TTC549 (cell line): ENCODE measurements at regions not wholly inside any gene's neighbourhood (a gene's known extent, or its start where the extent isn't known, plus 50 kb on each side); places are given as distances from the start of the nearest gene placed in this dataset.

Experiments
- FAIRE-seq: peaks from 2 replicates; lab custom pipeline; 2012; peaks lifted over from hg19 to GRCh38; lab: Jason Lieb, UNC

DNA sequence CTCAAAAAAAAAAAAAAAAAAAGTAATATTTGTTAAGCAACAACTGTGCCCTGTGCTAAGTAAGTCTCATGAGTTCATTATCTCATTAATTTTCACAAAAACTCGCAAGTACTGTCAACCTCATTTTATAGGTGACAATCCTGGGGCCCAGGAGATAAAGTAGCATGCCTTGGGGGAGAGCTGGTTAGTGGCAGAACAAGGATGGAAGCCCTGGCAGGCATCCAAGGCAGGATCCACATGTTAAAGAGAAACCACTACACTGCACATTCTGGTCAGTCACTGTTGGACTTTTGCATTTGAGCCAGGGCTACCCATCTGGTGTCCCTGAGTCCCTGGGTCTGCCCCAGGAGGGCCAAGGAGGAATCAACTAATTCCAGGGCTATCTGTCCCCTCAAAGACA lies 54.6 kb downstream of the ZFP36L2 start:
- FAIRE-seq, result no peak

DNA sequence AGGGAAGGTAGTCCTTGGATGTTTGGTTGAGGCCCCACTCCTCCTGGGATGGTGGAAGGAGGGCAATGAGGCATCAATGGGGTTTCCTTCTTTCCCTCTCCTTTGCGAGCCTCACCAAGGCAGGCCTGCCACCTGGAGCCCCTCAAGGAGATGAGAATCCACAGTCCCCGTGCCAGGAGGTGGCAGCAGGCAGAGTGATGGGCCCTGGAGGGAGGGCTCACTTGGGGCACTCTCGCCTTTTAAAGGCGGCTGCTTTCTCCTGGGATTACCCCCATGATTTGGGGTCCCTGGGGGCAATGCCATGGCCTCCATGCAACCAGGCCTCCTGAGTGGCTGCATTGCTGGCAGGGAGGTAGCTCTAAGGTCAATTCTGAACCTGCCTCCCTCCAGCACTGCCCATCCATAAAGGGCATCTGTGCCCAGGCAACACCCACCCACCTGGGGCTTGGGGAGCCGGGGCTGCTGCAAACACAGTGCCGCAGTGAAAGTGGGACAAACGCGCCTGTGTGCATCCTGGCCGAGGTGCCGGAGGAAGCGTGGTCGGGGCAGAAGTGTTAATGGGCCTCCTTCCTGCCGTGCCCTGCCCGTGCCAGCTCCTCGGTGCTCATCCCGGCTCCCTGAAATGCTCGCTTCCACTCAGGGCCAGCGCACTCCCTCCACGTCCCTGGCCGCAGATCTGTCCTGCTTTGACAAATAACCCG lies 55.9 kb downstream of the ZFP36L2 start:
- FAIRE-seq, result no peak

DNA sequence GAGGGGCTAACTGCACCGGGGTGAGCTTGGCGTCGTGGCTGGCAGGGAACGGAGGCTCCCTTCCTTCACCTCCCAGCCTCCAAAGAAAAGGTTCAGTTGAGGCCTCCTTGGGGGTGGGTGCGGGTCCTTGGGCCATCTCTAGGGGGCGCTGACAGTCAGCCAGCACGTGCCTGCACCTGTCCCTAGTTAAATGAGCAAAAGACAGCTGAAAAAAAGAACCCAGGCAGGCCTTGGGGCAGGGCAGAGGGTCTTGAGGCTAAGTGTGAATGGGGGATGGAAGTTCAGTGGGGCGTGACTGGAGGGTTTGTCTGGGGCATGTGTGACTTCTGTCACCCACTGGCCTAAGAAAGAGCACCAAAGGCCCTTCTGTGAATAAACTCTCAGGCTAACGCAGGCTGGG lies 56.4 kb downstream of the ZFP36L2 start:
- FAIRE-seq, result no peak

DNA sequence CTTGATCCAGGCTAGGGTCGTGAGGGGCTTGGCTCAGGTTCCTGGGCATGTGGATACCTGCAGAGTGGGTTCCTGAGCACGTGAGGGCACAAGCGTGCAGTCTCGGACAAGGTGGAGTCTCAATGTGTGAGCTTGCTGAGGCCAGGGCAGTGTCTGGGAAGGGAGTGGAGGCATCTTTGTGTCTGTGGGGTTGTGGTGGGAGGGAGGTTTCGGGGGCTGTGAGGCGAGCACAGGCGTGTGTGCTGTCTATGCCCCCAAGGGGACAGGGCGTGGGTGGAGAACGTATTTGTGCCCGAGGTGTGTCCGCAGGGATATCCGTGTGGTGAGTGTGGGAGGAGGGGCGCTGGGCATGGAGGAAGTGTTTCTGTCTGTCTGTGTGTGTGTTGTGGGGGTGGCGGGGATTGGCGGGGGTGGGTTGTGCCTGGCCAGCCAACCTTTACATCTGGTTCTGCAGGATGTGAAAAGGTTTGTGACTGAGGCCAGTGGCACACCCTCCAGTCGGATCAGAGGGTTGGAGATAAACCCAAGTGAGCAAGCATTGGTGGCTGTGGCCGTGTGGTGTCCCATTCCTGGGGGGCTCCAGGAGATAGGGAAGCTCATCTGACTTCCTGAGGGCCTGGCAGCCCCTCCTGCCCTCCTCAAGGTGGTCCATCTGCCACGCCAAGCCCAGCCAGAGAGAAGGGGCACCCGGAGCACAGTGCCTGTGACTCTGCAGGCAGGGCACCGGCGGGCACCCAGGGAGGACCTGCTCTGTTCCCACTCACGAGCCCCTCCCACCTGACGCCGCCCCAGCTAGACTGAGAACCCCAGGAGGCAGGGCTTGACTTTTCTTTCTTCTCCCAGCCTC lies 57.1 kb downstream of the ZFP36L2 start:
- no peak for FAIRE-seq

DNA sequence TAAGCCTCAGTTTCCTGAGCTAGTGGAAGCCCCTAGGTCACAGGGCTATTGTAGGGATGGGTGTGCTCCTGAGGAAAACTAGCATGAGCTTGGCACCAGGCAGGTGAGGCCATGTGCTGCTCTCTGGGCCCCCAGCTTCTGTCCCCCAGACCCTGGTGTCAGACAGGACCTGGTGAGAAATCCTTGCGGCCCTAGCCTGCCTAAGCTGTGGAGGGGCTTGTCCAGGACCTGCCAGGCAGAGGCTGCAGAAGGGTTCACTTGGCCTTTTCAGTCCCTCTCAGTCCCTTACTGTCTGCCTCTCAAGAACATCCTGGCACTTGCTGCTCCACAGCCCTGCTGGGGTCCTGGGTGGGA lies 58.4 kb downstream of the ZFP36L2 start:
- FAIRE-seq, result no peak

DNA sequence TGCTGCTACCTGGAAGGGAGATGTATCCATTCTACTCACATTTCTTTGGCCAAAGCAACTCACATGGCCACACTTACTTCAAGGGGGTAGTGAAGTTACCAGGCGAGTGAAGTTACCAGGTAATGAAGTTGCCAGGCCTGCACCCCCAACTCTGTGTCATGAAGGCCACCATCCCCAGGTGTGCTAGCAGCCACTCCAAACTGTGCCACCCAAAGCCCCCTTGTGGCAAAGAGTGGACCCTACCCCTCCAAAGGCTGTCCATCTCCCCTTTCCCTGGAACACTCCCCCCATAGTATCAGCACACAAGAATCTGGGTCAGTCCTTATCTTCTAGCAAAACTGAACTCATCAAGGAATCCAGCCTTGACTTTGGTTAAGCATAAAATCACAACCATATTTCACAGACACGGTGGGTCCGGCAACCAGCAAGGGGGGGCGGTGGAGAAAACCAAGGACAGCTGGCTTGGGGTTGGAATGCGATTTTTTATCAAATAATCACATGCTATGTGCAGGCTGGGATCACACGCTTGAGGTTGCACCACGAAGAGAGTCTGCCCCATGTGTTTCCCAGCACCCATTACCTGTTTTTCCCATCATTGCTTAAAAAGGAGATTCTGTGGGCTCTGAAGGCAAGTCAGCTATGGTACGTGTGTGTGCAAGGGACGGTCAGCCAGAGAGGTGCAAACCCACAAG lies 60.9 kb downstream of the ZFP36L2 start:
- FAIRE-seq, result no peak

DNA sequence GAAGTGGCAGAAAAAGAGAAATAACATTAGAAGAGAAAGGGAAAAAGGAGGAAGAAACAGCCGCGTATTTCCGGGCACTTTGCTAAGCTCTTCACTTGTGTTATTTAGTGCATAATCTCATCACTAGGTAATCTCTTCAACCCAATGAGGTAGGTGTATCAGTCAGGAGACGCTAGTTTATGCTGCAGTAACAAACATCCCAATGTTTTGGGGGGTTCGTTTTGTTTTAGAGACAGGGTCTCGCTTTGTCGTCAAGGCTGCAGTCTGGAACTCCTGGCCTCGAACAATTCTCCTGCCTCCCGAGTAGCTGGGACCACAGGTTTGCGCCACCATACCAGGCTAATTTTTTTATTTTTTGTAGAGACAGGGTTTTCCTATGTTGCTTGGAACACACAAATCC lies 61.7 kb downstream of the ZFP36L2 start:
- no peak for FAIRE-seq

DNA sequence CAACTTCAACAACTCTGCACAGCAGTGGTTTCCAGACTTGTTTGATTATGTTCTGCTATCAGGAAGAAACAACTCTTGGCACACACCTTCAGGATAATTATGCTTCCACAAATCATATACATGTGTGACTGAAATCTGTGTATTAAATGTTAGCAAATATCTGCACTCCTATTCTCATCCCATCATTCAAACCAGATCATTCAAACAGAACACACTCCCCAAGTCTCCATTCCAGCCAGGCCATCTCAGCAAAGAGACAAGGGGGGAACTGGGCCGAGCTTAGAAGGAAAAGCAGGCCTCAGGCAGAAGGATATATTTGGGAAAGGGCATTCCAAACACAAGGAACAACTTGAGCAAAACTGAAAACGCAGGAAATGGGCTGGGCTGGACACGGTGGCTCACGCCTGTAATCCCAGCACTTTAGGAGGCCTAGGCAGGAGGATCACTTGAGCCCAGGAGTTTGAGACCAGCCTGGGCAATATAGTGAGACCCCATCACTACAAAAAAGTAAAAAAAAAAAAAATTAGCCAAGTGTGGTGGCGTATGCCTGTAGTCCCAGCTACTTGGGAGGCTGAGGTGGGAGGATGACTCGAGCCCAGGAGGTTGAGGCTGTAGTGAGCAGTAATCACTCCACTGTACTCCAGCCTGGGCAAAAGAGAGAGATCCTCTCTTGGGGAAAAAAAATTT lies 62.7 kb downstream of the ZFP36L2 start:
- FAIRE-seq, result no peak

DNA sequence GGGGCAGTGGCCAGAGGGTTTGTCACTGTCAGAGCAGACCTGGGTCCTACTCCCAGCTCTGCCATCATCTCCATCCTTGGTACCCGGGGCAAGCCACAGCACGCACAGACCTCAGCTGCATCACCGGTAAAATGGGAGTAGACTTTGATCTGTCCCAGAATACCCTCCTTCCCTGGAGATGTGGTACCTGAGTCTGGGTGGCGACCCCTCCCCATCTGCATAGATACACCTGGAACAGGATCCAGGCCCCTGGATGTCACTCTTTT lies 64.0 kb downstream of the ZFP36L2 start:
- FAIRE-seq, result no peak

DNA sequence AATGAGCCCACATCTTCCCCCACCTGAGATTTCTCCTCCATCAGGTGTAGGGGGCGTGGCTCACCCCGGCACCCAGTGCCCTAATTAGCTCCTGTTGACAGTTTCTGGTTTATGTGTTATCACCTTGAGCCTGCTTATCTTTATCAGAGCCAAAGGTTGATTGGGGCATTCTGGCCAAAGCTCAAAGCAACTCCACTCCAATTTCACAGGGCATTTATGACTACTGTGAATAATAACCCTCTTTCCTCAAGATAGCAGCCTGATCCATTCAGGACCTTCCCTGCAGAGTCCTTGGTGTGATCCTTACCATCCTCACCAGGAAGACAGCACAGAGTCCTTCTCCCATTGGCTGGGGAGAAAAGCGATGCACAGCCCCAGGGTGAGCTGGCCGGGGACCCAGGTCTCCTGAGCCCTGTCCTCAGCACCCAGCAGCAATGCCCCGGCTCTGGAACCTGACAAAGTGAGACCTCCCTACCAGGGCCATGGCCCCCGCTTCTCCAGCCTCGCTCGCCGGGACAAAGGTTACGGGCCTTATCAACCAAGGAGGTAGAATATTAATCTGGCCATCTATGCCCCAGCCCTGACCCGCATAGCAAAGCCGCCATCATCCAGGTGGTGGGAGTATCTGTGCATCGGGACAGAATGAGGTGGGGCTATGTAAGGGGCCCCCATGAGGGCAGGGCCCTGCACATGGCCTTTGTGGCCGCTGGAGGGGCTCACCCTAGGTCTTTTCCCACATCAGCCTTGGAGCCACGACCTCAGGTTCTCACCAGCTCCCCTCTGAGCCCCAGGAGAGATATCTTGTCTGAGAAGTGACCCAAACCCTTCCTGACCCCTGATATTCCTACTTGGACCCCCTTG lies 64.5 kb downstream of the ZFP36L2 start:
- no peak for FAIRE-seq

DNA sequence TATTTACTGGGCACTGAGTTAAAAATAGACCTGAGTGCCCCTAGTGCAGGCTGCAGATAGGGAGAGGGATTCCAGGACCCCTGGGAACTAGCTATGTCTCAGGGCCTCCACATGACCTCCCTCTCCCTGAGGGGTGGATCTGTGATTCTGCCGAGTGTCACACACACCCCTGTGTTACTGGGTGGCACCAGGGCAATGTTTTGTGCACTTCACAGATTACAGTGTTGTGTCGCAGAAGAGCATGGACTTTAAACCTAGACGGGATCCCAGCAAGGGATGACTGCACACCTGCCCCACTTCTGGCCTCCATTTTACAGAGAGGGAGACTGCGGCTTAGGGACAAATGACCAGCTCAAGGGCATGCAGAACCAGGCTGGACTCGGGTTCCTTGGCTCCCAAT lies 65.6 kb downstream of the ZFP36L2 start:
- no peak for FAIRE-seq

DNA sequence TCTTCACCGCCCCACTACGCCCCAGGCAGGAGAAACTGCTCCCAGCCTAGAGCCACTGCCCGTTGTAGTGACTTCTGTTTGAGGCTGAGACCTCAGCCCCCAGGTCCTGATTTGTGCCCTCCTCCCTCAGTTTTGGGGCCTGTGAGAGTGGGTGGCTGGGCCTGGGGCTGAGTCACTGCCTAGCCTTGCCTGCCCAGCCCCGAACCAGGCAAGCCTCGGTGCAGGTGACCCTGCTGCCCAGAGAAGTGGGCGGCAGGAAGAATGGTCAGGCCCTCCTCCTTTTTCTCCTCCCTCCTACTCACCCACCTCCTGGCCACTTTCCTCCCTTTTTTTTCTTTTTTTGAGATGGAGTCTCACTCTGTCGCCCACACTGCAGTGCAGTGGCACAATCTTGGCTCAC lies 66.6 kb downstream of the ZFP36L2 start:
- no peak for FAIRE-seq

DNA sequence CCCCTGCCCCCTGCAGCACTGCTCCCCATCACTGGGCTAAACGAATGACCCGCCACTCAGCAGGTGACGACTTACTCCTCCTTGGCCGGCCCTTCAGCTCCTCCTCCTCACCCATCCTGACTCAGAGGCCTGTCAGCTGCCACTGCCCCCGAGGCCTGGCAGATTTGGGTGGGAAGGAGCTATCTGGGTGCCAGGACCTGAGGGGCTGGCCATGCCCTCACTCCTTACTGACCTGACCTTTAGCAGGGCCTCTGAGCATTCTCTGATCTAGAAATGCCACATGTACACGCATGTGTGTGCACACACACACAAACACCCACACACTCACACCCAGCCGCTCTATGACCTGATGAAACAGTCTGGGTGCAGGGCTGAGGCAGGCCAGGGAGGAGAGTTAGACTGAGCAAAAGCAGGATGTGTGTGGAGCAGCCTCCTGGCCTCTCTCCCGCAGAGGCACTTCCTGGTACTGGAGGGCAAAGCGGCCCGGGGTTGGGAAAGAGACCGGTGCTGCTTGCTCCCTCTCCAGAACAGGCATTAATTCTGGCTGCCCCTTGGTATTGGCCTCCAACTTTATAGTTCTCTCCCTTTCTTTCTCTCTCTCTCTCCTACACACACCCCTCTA lies 68.0 kb downstream of the ZFP36L2 start:
- no peak for FAIRE-seq

DNA sequence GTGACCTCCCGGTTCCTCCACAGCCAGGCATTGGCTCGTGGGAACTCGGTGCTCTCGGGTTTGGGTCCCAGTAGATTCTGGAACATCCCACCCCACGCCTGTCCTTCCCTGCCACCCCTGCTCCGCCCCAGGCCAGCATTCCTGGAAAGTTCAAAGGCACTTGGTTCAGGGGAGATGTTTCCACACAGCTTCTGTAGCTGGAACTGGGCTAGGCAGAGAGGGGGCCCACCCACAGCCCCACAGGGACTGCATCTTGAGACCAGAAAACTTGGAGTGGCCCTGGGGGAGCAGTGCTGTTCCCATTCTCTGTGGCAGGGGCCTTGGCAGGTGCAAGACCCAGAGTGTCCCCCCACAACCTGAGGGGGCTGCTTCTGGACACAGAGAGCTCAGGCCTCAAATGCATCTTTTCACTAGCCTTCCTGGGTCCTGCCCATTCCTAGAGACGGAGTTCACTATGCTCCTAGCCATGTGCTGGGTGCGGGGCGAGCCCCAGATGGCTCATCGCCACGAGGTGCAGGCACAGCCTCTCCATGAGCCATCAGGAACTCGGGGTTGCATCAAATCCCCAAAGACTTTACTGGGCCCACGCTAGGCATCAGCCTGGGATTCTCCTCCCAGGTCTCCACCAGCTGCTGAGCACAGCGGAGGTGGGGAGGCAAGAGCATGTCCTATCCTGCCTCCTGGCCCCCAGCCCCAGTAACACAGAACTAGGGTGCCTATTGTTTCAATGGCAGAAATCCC lies 68.7 kb downstream of the ZFP36L2 start:
- FAIRE-seq, result no peak

DNA sequence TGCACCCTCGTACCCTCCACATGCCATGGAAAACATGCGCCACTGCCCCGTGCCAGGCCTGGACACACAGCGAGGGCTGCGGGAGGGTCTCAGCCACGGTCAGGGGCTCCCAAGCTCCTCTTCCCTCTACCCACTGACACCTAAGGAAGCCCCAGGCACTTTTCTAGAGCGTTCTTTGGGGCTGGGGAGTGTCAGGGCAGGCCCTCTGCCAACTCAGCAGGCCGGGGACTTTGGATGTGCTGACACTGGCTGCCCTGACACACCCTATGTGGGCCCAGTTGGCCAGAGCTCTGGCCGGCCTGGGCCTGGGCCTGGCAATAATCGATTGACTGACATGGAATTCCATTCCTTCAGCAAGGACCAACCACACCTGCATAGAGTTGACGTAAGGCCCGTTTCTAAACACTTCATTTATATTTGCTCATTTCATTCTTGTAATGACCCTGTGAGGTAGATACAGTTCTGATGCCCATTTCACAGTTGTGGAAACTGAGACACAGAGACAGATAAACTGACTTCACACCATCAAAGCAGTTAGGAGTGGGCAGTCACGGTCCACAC lies 70.5 kb downstream of the ZFP36L2 start:
- no peak for FAIRE-seq

DNA sequence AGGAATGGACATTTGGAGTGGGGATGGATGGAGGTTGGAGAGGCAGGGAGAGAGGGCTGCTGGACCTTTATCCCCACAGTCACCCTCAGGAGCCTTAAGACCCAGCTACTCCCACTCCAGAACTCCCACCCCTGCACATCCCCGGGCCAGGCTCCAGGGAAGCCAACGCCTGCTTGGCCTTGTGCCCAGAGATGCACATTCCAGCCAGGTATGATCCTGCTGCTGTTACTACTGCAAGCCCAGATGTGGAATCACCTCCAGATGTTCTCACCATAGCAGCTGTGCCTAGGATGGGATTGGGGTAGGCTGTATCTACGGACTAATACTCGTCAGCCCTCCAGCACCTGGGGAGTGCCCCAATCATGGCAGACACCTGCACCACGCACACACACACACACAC lies 71.7 kb downstream of the ZFP36L2 start:
- FAIRE-seq, result no peak

DNA sequence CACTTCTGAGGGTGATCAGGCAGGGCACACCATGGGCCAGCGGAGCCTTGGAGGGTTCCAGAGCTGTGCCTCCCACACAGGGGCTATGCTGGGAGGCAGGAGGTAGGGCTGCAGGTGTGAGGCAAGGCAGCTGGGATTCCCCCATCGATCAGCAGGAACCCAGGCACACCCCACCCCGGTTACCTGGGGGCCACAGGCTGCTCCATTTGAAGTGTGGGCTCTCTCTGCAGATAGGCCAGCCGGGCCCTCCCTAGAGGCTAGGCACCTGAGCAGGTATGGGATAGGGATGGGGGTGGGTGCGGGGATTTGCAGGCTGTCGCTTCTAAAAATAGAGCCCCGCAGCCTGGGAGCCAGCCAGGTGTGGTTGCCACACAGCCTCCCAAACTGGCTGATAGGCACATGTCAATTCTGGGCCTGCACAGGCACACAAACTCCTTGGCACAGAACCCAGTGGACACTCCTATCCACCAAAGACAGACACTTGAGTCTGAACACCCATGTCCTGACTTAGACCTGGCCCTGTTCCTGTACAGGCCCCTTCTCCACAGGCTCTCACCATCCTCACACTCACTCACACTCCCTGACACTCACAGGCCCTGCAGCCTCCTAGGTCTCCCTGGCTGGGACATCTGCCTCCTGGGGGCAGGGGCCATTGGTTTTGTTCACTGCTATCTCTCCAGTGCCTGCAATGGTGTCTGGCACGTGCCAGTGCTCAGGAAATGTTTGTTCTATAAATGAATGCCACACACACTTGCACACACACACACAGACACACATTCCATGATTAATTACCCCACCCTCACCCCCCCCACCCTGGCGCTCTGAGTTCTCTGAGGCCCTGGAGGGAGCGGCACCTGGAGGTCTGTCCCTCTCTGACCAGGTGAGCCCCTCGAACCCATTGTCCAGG lies 73.4 kb downstream of the ZFP36L2 start:
- FAIRE-seq, result no peak

DNA sequence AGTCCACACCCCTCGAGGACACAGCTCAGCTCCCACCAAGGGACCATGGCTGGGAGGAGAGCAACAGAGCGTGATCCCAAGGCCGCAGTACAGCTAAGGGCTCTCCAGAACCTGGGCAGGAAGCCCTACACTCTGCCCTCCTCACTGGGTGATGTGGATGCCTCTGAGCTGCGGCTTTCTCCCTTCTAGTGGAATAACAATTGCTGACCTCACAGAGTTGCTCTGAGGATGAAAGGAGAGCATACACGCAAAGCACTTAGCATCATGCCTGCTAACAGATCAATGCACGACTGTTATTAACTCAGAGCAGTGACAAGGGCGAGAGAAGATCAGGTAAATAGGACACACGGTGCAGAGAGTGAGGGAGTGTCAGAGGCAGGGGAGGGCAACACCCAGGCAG lies 74.2 kb downstream of the ZFP36L2 start:
- FAIRE-seq, result no peak

DNA sequence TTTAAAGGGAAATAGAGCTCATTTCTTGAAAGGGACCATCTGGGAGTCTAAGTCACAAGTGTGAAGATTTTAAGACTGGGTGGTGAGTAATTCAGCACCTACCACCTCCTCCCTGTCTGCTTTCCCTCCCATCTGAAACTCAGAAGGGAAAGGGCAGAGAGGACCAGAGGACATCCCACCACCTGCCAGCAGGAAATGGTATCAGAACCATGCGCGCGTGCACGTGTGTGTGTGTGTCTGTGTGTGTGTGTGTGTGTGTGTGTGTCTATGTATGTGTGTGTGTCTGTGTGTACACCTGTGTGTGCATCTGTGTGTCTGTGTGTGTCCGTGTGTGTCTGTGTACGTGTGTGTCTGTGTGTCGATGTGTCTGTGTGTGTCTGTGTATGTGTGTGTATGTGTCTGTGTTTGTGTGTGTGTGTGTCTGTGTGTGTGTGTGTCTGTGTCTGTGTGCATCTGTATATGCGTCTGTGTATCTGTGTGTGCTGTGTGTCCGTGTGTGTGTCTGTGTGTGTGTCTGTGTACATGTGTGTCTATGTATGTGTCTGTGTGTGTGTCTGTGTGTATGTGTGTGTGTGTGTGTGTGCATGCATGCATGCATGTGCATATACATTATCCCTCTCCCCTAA lies 76.8 kb downstream of the ZFP36L2 start:
- FAIRE-seq, result no peak
